ENCODE measurements at regions not wholly inside any gene's neighbourhood (a gene's known extent, or its start where the extent isn't known, plus 50 kb on each side); places are given as distances from the start of the nearest gene placed in this dataset.

DNA sequence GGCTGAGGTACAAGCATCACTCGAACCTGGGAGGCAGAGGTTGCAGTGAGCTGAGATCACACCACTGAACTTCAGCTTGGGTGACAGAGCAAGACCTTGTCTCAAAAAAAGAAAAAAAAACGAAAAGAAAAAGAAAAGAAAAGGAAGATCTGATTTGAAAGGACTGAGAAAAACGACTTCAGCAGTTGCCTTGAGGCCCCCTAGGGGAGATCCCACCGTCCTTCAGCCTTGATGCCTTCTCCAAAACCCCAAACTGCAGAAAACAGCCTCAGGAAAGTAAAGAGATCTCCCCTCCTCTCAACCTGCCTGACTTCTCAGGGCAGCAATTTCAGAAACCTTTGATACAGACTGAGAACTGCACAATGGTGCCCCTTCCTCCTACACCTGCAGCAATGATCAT lies 50.9 kb upstream of the BCAR3 start:
- H3K4me1 ChIP-seq = peaks cover 0 to 13% of the 10 kb centered on the region in 2 donors
- H3K27ac ChIP-seq = no peak overlapping the region
- TF ChIP-seq, protein P1, sequence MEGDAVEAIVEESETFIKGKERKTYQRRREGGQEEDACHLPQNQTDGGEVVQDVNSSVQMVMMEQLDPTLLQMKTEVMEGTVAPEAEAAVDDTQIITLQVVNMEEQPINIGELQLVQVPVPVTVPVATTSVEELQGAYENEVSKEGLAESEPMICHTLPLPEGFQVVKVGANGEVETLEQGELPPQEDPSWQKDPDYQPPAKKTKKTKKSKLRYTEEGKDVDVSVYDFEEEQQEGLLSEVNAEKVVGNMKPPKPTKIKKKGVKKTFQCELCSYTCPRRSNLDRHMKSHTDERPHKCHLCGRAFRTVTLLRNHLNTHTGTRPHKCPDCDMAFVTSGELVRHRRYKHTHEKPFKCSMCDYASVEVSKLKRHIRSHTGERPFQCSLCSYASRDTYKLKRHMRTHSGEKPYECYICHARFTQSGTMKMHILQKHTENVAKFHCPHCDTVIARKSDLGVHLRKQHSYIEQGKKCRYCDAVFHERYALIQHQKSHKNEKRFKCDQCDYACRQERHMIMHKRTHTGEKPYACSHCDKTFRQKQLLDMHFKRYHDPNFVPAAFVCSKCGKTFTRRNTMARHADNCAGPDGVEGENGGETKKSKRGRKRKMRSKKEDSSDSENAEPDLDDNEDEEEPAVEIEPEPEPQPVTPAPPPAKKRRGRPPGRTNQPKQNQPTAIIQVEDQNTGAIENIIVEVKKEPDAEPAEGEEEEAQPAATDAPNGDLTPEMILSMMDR (IDR thresholded peaks at IDR 0.05) = no peak
- no peaks in the 10 kb centered on the region for H3K9me3 ChIP-seq
- no peaks in the 10 kb centered on the region for H3K27me3 ChIP-seq
- DNase-seq (ENCODE audit: low spot score) = no peak
- no peak overlapping the region for H3K4me3 ChIP-seq
- no peaks in the 10 kb centered on the region for H3K36me3 ChIP-seq
